ENCODE measurements at regions not wholly inside any gene's neighbourhood (a gene's known extent, or its start where the extent isn't known, plus 50 kb on each side); places are given as distances from the start of the nearest gene placed in this dataset.

DNA sequence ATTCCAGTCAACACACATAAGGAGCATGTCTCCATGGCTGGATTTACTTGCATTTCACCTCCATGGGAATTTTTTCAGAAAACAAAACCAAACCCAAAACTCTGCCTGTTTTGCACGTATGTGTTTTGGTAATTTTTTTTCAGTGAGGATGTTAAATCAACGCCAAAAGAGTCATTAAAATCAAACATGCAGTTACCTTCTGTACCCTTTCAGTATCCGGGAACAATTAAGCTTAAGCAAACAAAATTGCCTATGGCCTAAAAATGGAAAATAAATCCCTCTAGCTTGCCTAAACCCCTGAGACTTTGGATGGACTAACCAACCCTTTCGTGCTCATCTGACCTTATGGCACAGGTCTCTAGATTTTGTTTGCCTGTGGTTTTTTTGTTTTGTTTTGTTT, 209.2 kb upstream of the KLF4 start:
- TF ChIP-seq, protein P1, sequence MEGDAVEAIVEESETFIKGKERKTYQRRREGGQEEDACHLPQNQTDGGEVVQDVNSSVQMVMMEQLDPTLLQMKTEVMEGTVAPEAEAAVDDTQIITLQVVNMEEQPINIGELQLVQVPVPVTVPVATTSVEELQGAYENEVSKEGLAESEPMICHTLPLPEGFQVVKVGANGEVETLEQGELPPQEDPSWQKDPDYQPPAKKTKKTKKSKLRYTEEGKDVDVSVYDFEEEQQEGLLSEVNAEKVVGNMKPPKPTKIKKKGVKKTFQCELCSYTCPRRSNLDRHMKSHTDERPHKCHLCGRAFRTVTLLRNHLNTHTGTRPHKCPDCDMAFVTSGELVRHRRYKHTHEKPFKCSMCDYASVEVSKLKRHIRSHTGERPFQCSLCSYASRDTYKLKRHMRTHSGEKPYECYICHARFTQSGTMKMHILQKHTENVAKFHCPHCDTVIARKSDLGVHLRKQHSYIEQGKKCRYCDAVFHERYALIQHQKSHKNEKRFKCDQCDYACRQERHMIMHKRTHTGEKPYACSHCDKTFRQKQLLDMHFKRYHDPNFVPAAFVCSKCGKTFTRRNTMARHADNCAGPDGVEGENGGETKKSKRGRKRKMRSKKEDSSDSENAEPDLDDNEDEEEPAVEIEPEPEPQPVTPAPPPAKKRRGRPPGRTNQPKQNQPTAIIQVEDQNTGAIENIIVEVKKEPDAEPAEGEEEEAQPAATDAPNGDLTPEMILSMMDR (conservative IDR thresholded peaks at IDR 0.05; ENCODE audit: low read depth, low read length): no peak
- no peak for TF ChIP-seq POLR2A (IDR thresholded peaks at IDR 0.05; ENCODE audit: low read depth, low read length)
- no peak for TF ChIP-seq RFX5 (IDR thresholded peaks at IDR 0.05; ENCODE audit: low read depth, low read length)
- no peak for TF ChIP-seq RCOR1 (IDR thresholded peaks at IDR 0.05; ENCODE audit: insufficient replicate concordance, low read length)
- TF ChIP-seq NFE2L2 (IDR thresholded peaks at IDR 0.05; ENCODE audit: low read depth, low read length): no peak
- TF ChIP-seq RAD21 (IDR thresholded peaks at IDR 0.05; ENCODE audit: low read length): no peak
- TF ChIP-seq, protein P2, sequence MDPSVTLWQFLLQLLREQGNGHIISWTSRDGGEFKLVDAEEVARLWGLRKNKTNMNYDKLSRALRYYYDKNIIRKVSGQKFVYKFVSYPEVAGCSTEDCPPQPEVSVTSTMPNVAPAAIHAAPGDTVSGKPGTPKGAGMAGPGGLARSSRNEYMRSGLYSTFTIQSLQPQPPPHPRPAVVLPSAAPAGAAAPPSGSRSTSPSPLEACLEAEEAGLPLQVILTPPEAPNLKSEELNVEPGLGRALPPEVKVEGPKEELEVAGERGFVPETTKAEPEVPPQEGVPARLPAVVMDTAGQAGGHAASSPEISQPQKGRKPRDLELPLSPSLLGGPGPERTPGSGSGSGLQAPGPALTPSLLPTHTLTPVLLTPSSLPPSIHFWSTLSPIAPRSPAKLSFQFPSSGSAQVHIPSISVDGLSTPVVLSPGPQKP (IDR thresholded peaks at IDR 0.05; ENCODE audit: borderline replicate concordance, low read depth, low read length): no peak
